ENCODE measurements at regions not wholly inside any gene's neighbourhood (a gene's known extent, or its start where the extent isn't known, plus 50 kb on each side); places are given as distances from the start of the nearest gene placed in this dataset.

- no peaks in the 10 kb centered on the region for H3K27me3 ChIP-seq (ENCODE audit: control insufficient read depth in 2 of 2, insufficient read depth in 2 of 2, low read length in 2 of 2)
- H3K4me3 ChIP-seq (ENCODE audit: low read length in 2 of 2), result no peak overlapping the region
- peaks cover 2 to 4% of the 10 kb centered on the region in 2 donors for H3K9me3 ChIP-seq (ENCODE audit: control insufficient read depth in 2 of 2, low read length in 2 of 2)
- H3K9ac ChIP-seq (ENCODE audit: low read depth in 1 of 2, low read length in 2 of 2), result no peak overlapping the region
- no peak overlapping the region for H3K27ac ChIP-seq (ENCODE audit: low read depth in 2 of 2, low read length in 2 of 2)
- H3K36me3 ChIP-seq (ENCODE audit: control insufficient read depth in 2 of 2, insufficient read depth in 2 of 2, low read length in 2 of 2), result no peaks in the 10 kb centered on the region
- H3K4me1 ChIP-seq (ENCODE audit: control insufficient read depth in 2 of 2, insufficient read depth in 2 of 2, low read length in 2 of 2), result no peaks in the 10 kb centered on the region
These were observed 169.0 kb upstream of the COL3A1 start for GRCh38 chr2:188805219-188805618.

GRCh38 chr2:188808947-188809355, 165.2 kb upstream of the COL3A1 start:
- H3K27me3 ChIP-seq (ENCODE audit: control insufficient read depth in 2 of 2, insufficient read depth in 2 of 2, low read length in 2 of 2), result no peaks in the 10 kb centered on the region
- H3K4me1 ChIP-seq (ENCODE audit: control insufficient read depth in 2 of 2, insufficient read depth in 2 of 2, low read length in 2 of 2), result no peaks in the 10 kb centered on the region
- H3K4me3 ChIP-seq (ENCODE audit: low read length in 2 of 2), result no peak overlapping the region
- H3K9me3 ChIP-seq (ENCODE audit: control insufficient read depth in 2 of 2, low read length in 2 of 2), result no peaks in the 10 kb centered on the region
- no peaks in the 10 kb centered on the region for H3K36me3 ChIP-seq (ENCODE audit: control insufficient read depth in 2 of 2, insufficient read depth in 2 of 2, low read length in 2 of 2)
- no peak overlapping the region for H3K27ac ChIP-seq (ENCODE audit: low read depth in 2 of 2, low read length in 2 of 2)
- H3K9ac ChIP-seq (ENCODE audit: low read depth in 1 of 2, low read length in 2 of 2), result no peak overlapping the region

GRCh38 chr2:188810586-188810985, 163.6 kb upstream of the COL3A1 start:
- no peak overlapping the region for H3K27ac ChIP-seq (ENCODE audit: low read depth in 2 of 2, low read length in 2 of 2)

GRCh38 chr2:188811522-188811921, 162.7 kb upstream of the COL3A1 start:
- Histone ChIP-seq H3K36me3 (ENCODE audit: control insufficient read depth in 2 of 2, insufficient read depth in 2 of 2, low read length in 2 of 2) (no peaks in the 10 kb centered on the region), H3K9ac (ENCODE audit: low read depth in 1 of 2, low read length in 2 of 2) (no peak overlapping the region), H3K9me3 (ENCODE audit: control insufficient read depth in 2 of 2, low read length in 2 of 2) (no peaks in the 10 kb centered on the region), H3K4me3 (ENCODE audit: low read length in 2 of 2) (no peak overlapping the region), H3K27ac (ENCODE audit: low read depth in 2 of 2, low read length in 2 of 2) (no peak overlapping the region), H3K4me1 (ENCODE audit: control insufficient read depth in 2 of 2, insufficient read depth in 2 of 2, low read length in 2 of 2) (no peaks in the 10 kb centered on the region), H3K27me3 (ENCODE audit: control insufficient read depth in 2 of 2, insufficient read depth in 2 of 2, low read length in 2 of 2) (no peaks in the 10 kb centered on the region)

More at GRCh38 chr2:188810586-188810985, 163.6 kb upstream of the COL3A1 start:
- no peak overlapping the region for H3K9ac ChIP-seq (ENCODE audit: low read depth in 1 of 2, low read length in 2 of 2)
- H3K36me3 ChIP-seq (ENCODE audit: control insufficient read depth in 2 of 2, insufficient read depth in 2 of 2, low read length in 2 of 2), result no peaks in the 10 kb centered on the region
- no peak overlapping the region for H3K4me3 ChIP-seq (ENCODE audit: low read length in 2 of 2)
- no peaks in the 10 kb centered on the region for H3K9me3 ChIP-seq (ENCODE audit: control insufficient read depth in 2 of 2, low read length in 2 of 2)
- H3K4me1 ChIP-seq (ENCODE audit: control insufficient read depth in 2 of 2, insufficient read depth in 2 of 2, low read length in 2 of 2), result no peaks in the 10 kb centered on the region
- H3K27me3 ChIP-seq (ENCODE audit: control insufficient read depth in 2 of 2, insufficient read depth in 2 of 2, low read length in 2 of 2), result no peaks in the 10 kb centered on the region

GRCh38 chr2:188813315-188813714, 160.9 kb upstream of the COL3A1 start:
- H3K4me3 ChIP-seq (ENCODE audit: low read length in 2 of 2), result no peak overlapping the region
- H3K36me3 ChIP-seq (ENCODE audit: control insufficient read depth in 2 of 2, insufficient read depth in 2 of 2, low read length in 2 of 2), result no peaks in the 10 kb centered on the region
- no peaks in the 10 kb centered on the region for H3K9me3 ChIP-seq (ENCODE audit: control insufficient read depth in 2 of 2, low read length in 2 of 2)
- no peaks in the 10 kb centered on the region for H3K4me1 ChIP-seq (ENCODE audit: control insufficient read depth in 2 of 2, insufficient read depth in 2 of 2, low read length in 2 of 2)
- no peak overlapping the region for H3K9ac ChIP-seq (ENCODE audit: low read depth in 1 of 2, low read length in 2 of 2)
- H3K27ac ChIP-seq (ENCODE audit: low read depth in 2 of 2, low read length in 2 of 2), result no peak overlapping the region
- no peaks in the 10 kb centered on the region for H3K27me3 ChIP-seq (ENCODE audit: control insufficient read depth in 2 of 2, insufficient read depth in 2 of 2, low read length in 2 of 2)

- no peak overlapping the region for H3K27ac ChIP-seq (ENCODE audit: low read depth in 2 of 2, low read length in 2 of 2)
These were observed 160.3 kb upstream of the COL3A1 start for GRCh38 chr2:188813857-188814256.

GRCh38 chr2:188819011-188819410, 155.2 kb upstream of the COL3A1 start:
- no peak overlapping the region for H3K4me3 ChIP-seq (ENCODE audit: low read length in 2 of 2)
- H3K4me1 ChIP-seq (ENCODE audit: control insufficient read depth in 2 of 2, insufficient read depth in 2 of 2, low read length in 2 of 2), result no peaks in the 10 kb centered on the region
- H3K27me3 ChIP-seq (ENCODE audit: control insufficient read depth in 2 of 2, insufficient read depth in 2 of 2, low read length in 2 of 2), result no peaks in the 10 kb centered on the region
- no peak overlapping the region for H3K27ac ChIP-seq (ENCODE audit: low read depth in 2 of 2, low read length in 2 of 2)
- no peaks in the 10 kb centered on the region for H3K9me3 ChIP-seq (ENCODE audit: control insufficient read depth in 2 of 2, low read length in 2 of 2)
- no peaks in the 10 kb centered on the region for H3K36me3 ChIP-seq (ENCODE audit: control insufficient read depth in 2 of 2, insufficient read depth in 2 of 2, low read length in 2 of 2)
- no peak overlapping the region for H3K9ac ChIP-seq (ENCODE audit: low read depth in 1 of 2, low read length in 2 of 2)

More at GRCh38 chr2:188813857-188814256, 160.3 kb upstream of the COL3A1 start:
- H3K27me3 ChIP-seq (ENCODE audit: control insufficient read depth in 2 of 2, insufficient read depth in 2 of 2, low read length in 2 of 2), result no peaks in the 10 kb centered on the region
- H3K9ac ChIP-seq (ENCODE audit: low read depth in 1 of 2, low read length in 2 of 2), result no peak overlapping the region
- H3K4me1 ChIP-seq (ENCODE audit: control insufficient read depth in 2 of 2, insufficient read depth in 2 of 2, low read length in 2 of 2), result no peaks in the 10 kb centered on the region
- no peaks in the 10 kb centered on the region for H3K9me3 ChIP-seq (ENCODE audit: control insufficient read depth in 2 of 2, low read length in 2 of 2)
- no peaks in the 10 kb centered on the region for H3K36me3 ChIP-seq (ENCODE audit: control insufficient read depth in 2 of 2, insufficient read depth in 2 of 2, low read length in 2 of 2)
- H3K4me3 ChIP-seq (ENCODE audit: low read length in 2 of 2), result no peak overlapping the region

GRCh38 chr2:188819792-188820191, 154.4 kb upstream of the COL3A1 start:
- Histone ChIP-seq H3K36me3 (ENCODE audit: control insufficient read depth in 2 of 2, insufficient read depth in 2 of 2, low read length in 2 of 2) (no peaks in the 10 kb centered on the region), H3K9me3 (ENCODE audit: control insufficient read depth in 2 of 2, low read length in 2 of 2) (no peaks in the 10 kb centered on the region), H3K4me1 (ENCODE audit: control insufficient read depth in 2 of 2, insufficient read depth in 2 of 2, low read length in 2 of 2) (no peaks in the 10 kb centered on the region), H3K4me3 (ENCODE audit: low read length in 2 of 2) (no peak overlapping the region), H3K27ac (ENCODE audit: low read depth in 2 of 2, low read length in 2 of 2) (no peak overlapping the region), H3K27me3 (ENCODE audit: control insufficient read depth in 2 of 2, insufficient read depth in 2 of 2, low read length in 2 of 2) (no peaks in the 10 kb centered on the region), H3K9ac (ENCODE audit: low read depth in 1 of 2, low read length in 2 of 2) (no peak overlapping the region)

- Histone ChIP-seq H3K4me3 (ENCODE audit: low read length in 2 of 2) (no peak overlapping the region), H3K27ac (ENCODE audit: low read depth in 2 of 2, low read length in 2 of 2) (no peak overlapping the region), H3K27me3 (ENCODE audit: control insufficient read depth in 2 of 2, insufficient read depth in 2 of 2, low read length in 2 of 2) (no peaks in the 10 kb centered on the region), H3K9ac (ENCODE audit: low read depth in 1 of 2, low read length in 2 of 2) (no peak overlapping the region), H3K36me3 (ENCODE audit: control insufficient read depth in 2 of 2, insufficient read depth in 2 of 2, low read length in 2 of 2) (no peaks in the 10 kb centered on the region), H3K4me1 (ENCODE audit: control insufficient read depth in 2 of 2, insufficient read depth in 2 of 2, low read length in 2 of 2) (no peaks in the 10 kb centered on the region), H3K9me3 (ENCODE audit: control insufficient read depth in 2 of 2, low read length in 2 of 2) (no peaks in the 10 kb centered on the region)
These were observed 153.6 kb upstream of the COL3A1 start for GRCh38 chr2:188820576-188820975.

- Histone ChIP-seq H3K4me1 (ENCODE audit: control insufficient read depth in 2 of 2, insufficient read depth in 2 of 2, low read length in 2 of 2) (no peaks in the 10 kb centered on the region), H3K27ac (ENCODE audit: low read depth in 2 of 2, low read length in 2 of 2) (no peak overlapping the region), H3K27me3 (ENCODE audit: control insufficient read depth in 2 of 2, insufficient read depth in 2 of 2, low read length in 2 of 2) (no peaks in the 10 kb centered on the region), H3K9ac (ENCODE audit: low read depth in 1 of 2, low read length in 2 of 2) (no peak overlapping the region), H3K9me3 (ENCODE audit: control insufficient read depth in 2 of 2, low read length in 2 of 2) (no peaks in the 10 kb centered on the region), H3K36me3 (ENCODE audit: control insufficient read depth in 2 of 2, insufficient read depth in 2 of 2, low read length in 2 of 2) (no peaks in the 10 kb centered on the region), H3K4me3 (ENCODE audit: low read length in 2 of 2) (no peak overlapping the region)
These were observed 150.0 kb upstream of the COL3A1 start for GRCh38 chr2:188824125-188824524.

- Histone ChIP-seq H3K27me3 (ENCODE audit: control insufficient read depth in 2 of 2, insufficient read depth in 2 of 2, low read length in 2 of 2) (no peaks in the 10 kb centered on the region), H3K27ac (ENCODE audit: low read depth in 2 of 2, low read length in 2 of 2) (no peak overlapping the region), H3K36me3 (ENCODE audit: control insufficient read depth in 2 of 2, insufficient read depth in 2 of 2, low read length in 2 of 2) (no peaks in the 10 kb centered on the region), H3K4me3 (ENCODE audit: low read length in 2 of 2) (no peak overlapping the region), H3K4me1 (ENCODE audit: control insufficient read depth in 2 of 2, insufficient read depth in 2 of 2, low read length in 2 of 2) (no peaks in the 10 kb centered on the region), H3K9ac (ENCODE audit: low read depth in 1 of 2, low read length in 2 of 2) (no peak overlapping the region), H3K9me3 (ENCODE audit: control insufficient read depth in 2 of 2, low read length in 2 of 2) (no peaks in the 10 kb centered on the region)
These were observed 140.8 kb upstream of the COL3A1 start for GRCh38 chr2:188833331-188833730.

All from mucosa of rectum (tissue), 2 donors.